ENCODE measurements at regions not wholly inside any gene's neighbourhood (a gene's known extent, or its start where the extent isn't known, plus 50 kb on each side); places are given as distances from the start of the nearest gene placed in this dataset.

GRCh38 chr4:7132730-7133582 is 59.4 kb upstream of the SORCS2 start:
- POLR2A ChIA-PET = no interaction called here
- CTCF ChIA-PET = no interaction called here
- Histone ChIP-seq H3K9me3 (ENCODE audit: control insufficient read depth in 1 of 2, insufficient read depth in 1 of 2, low read length in 2 of 2) (peaks cover 0 to 9% of the 10 kb centered on the region in 2 experiments), H3K36me3 (ENCODE audit: insufficient read depth, low read length) (no peaks in the 10 kb centered on the region), H3K27ac (ENCODE audit: low read depth in 1 of 2, low read length in 2 of 2) (no peak overlapping the region), H3K4me3 (ENCODE audit: low read length) (no peak overlapping the region), H3K27me3 (ENCODE audit: control insufficient read depth in 1 of 2, insufficient read depth in 2 of 2, low read length in 2 of 2) (no peaks in the 10 kb centered on the region), H3K4me1 (ENCODE audit: insufficient read depth, low read length) (peaks cover 4% of the 10 kb centered on the region)
- Mint-ChIP-seq H3K27me3 (no peaks in the 10 kb centered on the region), H3K27ac (no peak overlapping the region), H3K4me3 (no peak overlapping the region), H3K36me3 (ENCODE audit: low read depth) (no peaks in the 10 kb centered on the region), H3K9me3 (no peaks in the 10 kb centered on the region), H3K4me1 (ENCODE audit: low read depth) (peaks cover 4% of the 10 kb centered on the region)
- DNase-seq (no peak), ATAC-seq (ENCODE audit: poor library complexity) (no peak)
- no peak for TF ChIP-seq CTCF (IDR thresholded peaks at IDR 0.05)
- intact Hi-C loops (cut with DNase I, micrococcal nuclease) = no loop called here

GRCh38 chr4:7132249-7132648 is 60.1 kb upstream of the SORCS2 start:
- H3K4me3 Mint-ChIP-seq = no peak overlapping the region
- Histone ChIP-seq H3K27me3 (ENCODE audit: control insufficient read depth in 1 of 2, insufficient read depth in 2 of 2, low read length in 2 of 2) (no peaks in the 10 kb centered on the region), H3K9me3 (ENCODE audit: control insufficient read depth in 1 of 2, insufficient read depth in 1 of 2, low read length in 2 of 2) (peaks cover 0 to 9% of the 10 kb centered on the region in 2 experiments), H3K4me1 (ENCODE audit: insufficient read depth, low read length) (peaks cover 4% of the 10 kb centered on the region), H3K27ac (ENCODE audit: low read depth in 1 of 2, low read length in 2 of 2) (no peak overlapping the region), H3K36me3 (ENCODE audit: insufficient read depth, low read length) (no peaks in the 10 kb centered on the region), H3K4me3 (ENCODE audit: low read length) (no peak overlapping the region)
- no peaks in the 10 kb centered on the region for H3K36me3 Mint-ChIP-seq (ENCODE audit: low read depth)
- CTCF ChIA-PET = no interaction called here
- no peak overlapping the region for H3K27ac Mint-ChIP-seq
- TF ChIP-seq CTCF (IDR thresholded peaks at IDR 0.05) = no peak
- DNase-seq (no peak), ATAC-seq (ENCODE audit: poor library complexity) (no peak)
- POLR2A ChIA-PET = no interaction called here
- peaks cover 3% of the 10 kb centered on the region for H3K27me3 Mint-ChIP-seq
- intact Hi-C loops (cut with DNase I, micrococcal nuclease) = no loop called here
- H3K9me3 Mint-ChIP-seq = no peaks in the 10 kb centered on the region
- H3K4me1 Mint-ChIP-seq (ENCODE audit: low read depth) = peaks cover 4% of the 10 kb centered on the region

- no peak overlapping the region for H3K27ac ChIP-seq (ENCODE audit: low read depth in 1 of 2, low read length in 2 of 2)
Observed at GRCh38 chr4:7131498-7132031, 60.8 kb upstream of the SORCS2 start.

More at GRCh38 chr4:7131498-7132031, 60.8 kb upstream of the SORCS2 start:
- ATAC-seq (ENCODE audit: poor library complexity) (no peak), DNase-seq (no peak)
- H3K36me3 ChIP-seq (ENCODE audit: insufficient read depth, low read length) = no peaks in the 10 kb centered on the region
- H3K9me3 ChIP-seq (ENCODE audit: control insufficient read depth in 1 of 2, insufficient read depth in 1 of 2, low read length in 2 of 2) = peaks cover 0 to 9% of the 10 kb centered on the region in 2 experiments
- Mint-ChIP-seq H3K9me3 (no peaks in the 10 kb centered on the region), H3K36me3 (ENCODE audit: low read depth) (no peaks in the 10 kb centered on the region), H3K4me3 (no peak overlapping the region), H3K4me1 (ENCODE audit: low read depth) (peaks cover 4% of the 10 kb centered on the region), H3K27ac (no peak overlapping the region), H3K27me3 (peaks cover 3% of the 10 kb centered on the region)
- H3K27me3 ChIP-seq (ENCODE audit: control insufficient read depth in 1 of 2, insufficient read depth in 2 of 2, low read length in 2 of 2) = no peaks in the 10 kb centered on the region
- POLR2A ChIA-PET = no interaction called here
- H3K4me1 ChIP-seq (ENCODE audit: insufficient read depth, low read length) = peaks cover 4% of the 10 kb centered on the region
- no peak for TF ChIP-seq CTCF (IDR thresholded peaks at IDR 0.05)
- CTCF ChIA-PET = no interaction called here
- intact Hi-C loops (cut with DNase I, micrococcal nuclease) = no loop called here
- no peak overlapping the region for H3K4me3 ChIP-seq (ENCODE audit: low read length)

Data from CD4-positive, alpha-beta T cell (primary cell).